Esophagus muscularis mucosa (tissue), 4 donors: ENCODE measurements at regions not wholly inside any gene's neighbourhood (a gene's known extent, or its start where the extent isn't known, plus 50 kb on each side); places are given as distances from the start of the nearest gene placed in this dataset.

Experiments
- DNase-seq: peaks from one replicate; pipeline ENCODE4 v3.0.0-alpha.2; 2017; ENCODE audit errors: extremely low spot score
- H3K27ac ChIP-seq, 4 donors: fragments of 200-600 bp; sonication (generic); replicated peaks in 1 of 4; 1 replicate in 3 of 4; 2 replicates in 1 of 4; pipeline ENCODE4 v1.5.1; 2016 to 2019; ENCODE audit warnings: mild to moderate bottlenecking in 1 of 4
- H3K27me3 ChIP-seq, 4 donors: fragments of 200-600 bp; sonication (generic); one replicate each; pipeline versions ENCODE4 v1.5.1 to v1.6.0; 2016 to 2019
- H3K36me3 ChIP-seq, 4 donors: fragments of 200-600 bp; sonication (generic); one replicate each; pipeline ENCODE4 v1.5.1; 2016 to 2019
- H3K4me1 ChIP-seq, 4 donors: fragments of 200-600 bp; sonication (generic); one replicate each; pipeline ENCODE4 v1.5.1; 2016 to 2019
- H3K4me3 ChIP-seq, 4 donors: fragments of 200-600 bp; sonication (generic); 1 replicate in 2 of 4; 2 replicates in 2 of 4; pipeline ENCODE4 v1.5.1; 2016 to 2019; ENCODE audit warnings: mild to moderate bottlenecking in 4 of 4, moderate library complexity in 1 of 4
- H3K9me3 ChIP-seq, 4 donors: fragments of 200-600 bp; sonication (generic); 1 replicate in 3 of 4; 2 replicates in 1 of 4; pipeline ENCODE4 v1.5.1; 2016 to 2019
- EP300 ChIP-seq: sonication (generic); formaldehyde crosslinking; IDR thresholded peaks from one replicate; pipeline ENCODE4 v1.6.1; 2017; ENCODE audit warnings: antibody characterized with exemption
- POLR2A ChIP-seq: fragments of 450-650 bp; IDR thresholded peaks from one replicate; pipeline ENCODE4 v1.6.1; 2017; ENCODE audit warnings: antibody characterized with exemption, moderate library complexity, mild to moderate bottlenecking, low read depth
- POLR2AphosphoS5 ChIP-seq, 2 donors: sonication (generic); formaldehyde crosslinking; IDR thresholded peaks; one replicate each; pipeline ENCODE4 v1.6.1; 2017; ENCODE audit warnings: antibody characterized with exemption in 2 of 2
- WGBS: methylation state at CpG from one replicate; pipeline ENCODE4 v1.1.5; 2018; 5-methylcytosine and 5-hydroxymethylcytosine counted together
- intact Hi-C: fragments of 100-400 bp; cut with DNase I; formaldehyde crosslinking; loops from one replicate; pipeline ENCODE4 v1.15.1; 2023
- TF ChIP-seq, protein P1 (sequence below), 3 experiments: fragments of 200-600 bp in 2 of 3; fragments of 450-650 bp in 1 of 3; sonication (generic) in 2 of 3; IDR thresholded peaks; one replicate each; pipeline ENCODE4 v1.5.1; 2017 to 2019; ENCODE audit warnings: antibody characterized with exemption in 3 of 3, mild to moderate bottlenecking in 2 of 3, moderate library complexity in 1 of 3

DNA sequence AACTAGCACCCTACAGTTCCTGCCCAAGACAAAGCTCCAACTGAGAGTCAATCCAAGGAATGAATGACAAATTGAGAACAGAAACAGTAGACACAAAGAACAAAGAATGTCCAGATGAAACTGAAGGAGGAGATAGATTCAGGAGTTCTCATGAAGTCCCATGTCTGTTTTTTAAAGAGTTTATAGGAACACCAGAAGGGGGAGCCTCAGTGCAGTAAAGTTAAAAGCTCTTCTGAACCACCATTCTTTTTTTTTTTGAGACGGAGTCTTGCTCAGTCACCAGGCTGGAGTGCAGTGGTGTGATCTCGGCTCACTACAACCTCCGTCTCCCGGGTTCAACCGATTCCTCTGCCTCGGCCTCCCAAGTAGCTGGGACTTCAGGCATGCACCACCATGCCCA is 323.6 kb downstream of the MRPL39 start:
- intact Hi-C loops = loop anchor here (10.0 kb wide), 1 partner anchor 101 kb away; no protein-coding TSS in a partner anchor
- TF ChIP-seq EP300 (no peak), POLR2AphosphoS5 (IDR thresholded peaks at IDR 0.05) (no peak), POLR2A (no peak)
- TF ChIP-seq, protein P1, sequence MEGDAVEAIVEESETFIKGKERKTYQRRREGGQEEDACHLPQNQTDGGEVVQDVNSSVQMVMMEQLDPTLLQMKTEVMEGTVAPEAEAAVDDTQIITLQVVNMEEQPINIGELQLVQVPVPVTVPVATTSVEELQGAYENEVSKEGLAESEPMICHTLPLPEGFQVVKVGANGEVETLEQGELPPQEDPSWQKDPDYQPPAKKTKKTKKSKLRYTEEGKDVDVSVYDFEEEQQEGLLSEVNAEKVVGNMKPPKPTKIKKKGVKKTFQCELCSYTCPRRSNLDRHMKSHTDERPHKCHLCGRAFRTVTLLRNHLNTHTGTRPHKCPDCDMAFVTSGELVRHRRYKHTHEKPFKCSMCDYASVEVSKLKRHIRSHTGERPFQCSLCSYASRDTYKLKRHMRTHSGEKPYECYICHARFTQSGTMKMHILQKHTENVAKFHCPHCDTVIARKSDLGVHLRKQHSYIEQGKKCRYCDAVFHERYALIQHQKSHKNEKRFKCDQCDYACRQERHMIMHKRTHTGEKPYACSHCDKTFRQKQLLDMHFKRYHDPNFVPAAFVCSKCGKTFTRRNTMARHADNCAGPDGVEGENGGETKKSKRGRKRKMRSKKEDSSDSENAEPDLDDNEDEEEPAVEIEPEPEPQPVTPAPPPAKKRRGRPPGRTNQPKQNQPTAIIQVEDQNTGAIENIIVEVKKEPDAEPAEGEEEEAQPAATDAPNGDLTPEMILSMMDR (IDR thresholded peaks at IDR 0.05) = no peak
- no peak overlapping the region for H3K27ac ChIP-seq
- H3K9me3 ChIP-seq = no peaks in the 10 kb centered on the region
- no peak for DNase-seq
- H3K4me3 ChIP-seq = no peak overlapping the region
- WGBS = 74% methylated on average over 6 of the region's 6 CpGs
- H3K36me3 ChIP-seq = no peaks in the 10 kb centered on the region
- no peaks in the 10 kb centered on the region for H3K4me1 ChIP-seq
- no peaks in the 10 kb centered on the region for H3K27me3 ChIP-seq

DNA sequence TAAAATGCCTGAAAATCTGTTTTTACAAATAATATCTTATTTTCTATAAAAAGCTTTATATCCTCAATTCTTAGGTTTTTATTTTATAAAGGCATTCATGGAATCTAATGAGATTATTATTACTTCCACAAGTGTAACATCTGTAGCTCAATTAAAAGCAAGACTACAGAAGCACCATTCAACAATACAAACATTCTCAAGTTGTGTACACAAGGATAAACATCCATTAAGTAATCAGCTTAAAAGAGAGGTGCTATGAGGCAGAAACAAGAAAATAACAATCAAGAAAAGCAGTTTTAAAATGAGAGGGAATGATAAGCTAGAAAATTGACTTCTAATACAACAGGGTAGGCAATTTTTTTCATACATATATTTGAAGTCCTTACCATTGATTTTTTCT is 326.1 kb downstream of the MRPL39 start:
- no peak overlapping the region for H3K27ac ChIP-seq
- TF ChIP-seq EP300 = no peak
- TF ChIP-seq, protein P1 (IDR thresholded peaks at IDR 0.05) = no peak
- TF ChIP-seq POLR2A = no peak
- no peak for TF ChIP-seq POLR2AphosphoS5 (IDR thresholded peaks at IDR 0.05)
- no peak overlapping the region for H3K4me3 ChIP-seq
- H3K27me3 ChIP-seq = no peaks in the 10 kb centered on the region
- DNase-seq = no peak
- H3K36me3 ChIP-seq = no peaks in the 10 kb centered on the region
- H3K9me3 ChIP-seq = no peaks in the 10 kb centered on the region
- intact Hi-C loops = loop anchor here (10.0 kb wide), 1 partner anchor 104 kb away; no protein-coding TSS in a partner anchor
- H3K4me1 ChIP-seq = no peaks in the 10 kb centered on the region

DNA sequence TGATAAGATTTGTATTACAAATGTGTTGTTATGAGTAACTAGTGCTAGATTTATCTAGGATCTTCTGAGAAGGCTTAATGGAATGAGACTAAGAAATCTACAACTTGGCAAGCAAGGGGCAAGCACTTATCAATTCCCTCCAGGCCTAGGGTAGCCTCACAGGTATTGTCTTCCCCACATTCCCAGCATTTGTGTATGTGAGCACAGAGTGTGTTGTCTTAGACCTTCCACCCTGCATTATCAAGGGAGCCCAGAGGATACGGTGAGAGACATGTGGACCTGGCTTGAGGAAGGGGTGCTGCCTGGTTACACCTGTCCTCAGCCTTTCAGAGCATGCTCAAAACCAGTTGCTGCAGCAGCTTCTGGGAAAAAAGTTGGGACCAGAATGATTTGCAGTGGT is 327.2 kb downstream of the MRPL39 start:
- Histone ChIP-seq H3K27ac (no peak overlapping the region), H3K4me1 (no peaks in the 10 kb centered on the region), H3K9me3 (no peaks in the 10 kb centered on the region), H3K4me3 (no peak overlapping the region), H3K27me3 (no peaks in the 10 kb centered on the region), H3K36me3 (no peaks in the 10 kb centered on the region)
- TF ChIP-seq EP300 (no peak), POLR2AphosphoS5 (IDR thresholded peaks at IDR 0.05) (no peak), POLR2A (no peak)
- TF ChIP-seq, protein P1 (IDR thresholded peaks at IDR 0.05) = no peak
- no peak for DNase-seq
- WGBS = 88% methylated on average over 1 of the region's 1 CpG
- intact Hi-C loops = loop anchor here (10.0 kb wide), 1 partner anchor 105 kb away; no protein-coding TSS in a partner anchor

DNA sequence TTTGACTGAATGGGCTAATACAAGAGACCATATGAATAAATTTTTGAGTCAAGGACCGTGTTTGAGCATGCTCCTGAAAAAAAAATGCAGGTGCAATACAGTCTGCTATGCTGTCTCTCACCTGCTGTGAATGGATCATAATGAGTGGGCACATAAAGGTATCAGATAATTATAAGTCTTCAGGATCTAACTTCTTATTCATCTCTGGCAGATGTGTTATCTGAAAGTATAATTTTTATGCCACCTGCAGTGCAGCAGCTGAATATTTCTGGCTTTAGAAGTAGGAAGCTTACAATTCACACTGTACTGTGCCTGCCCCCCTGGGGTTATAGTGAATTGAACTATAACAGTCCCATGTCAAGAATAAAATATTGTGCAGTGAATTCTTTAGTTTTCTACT is 333.3 kb downstream of the MRPL39 start:
- Histone ChIP-seq H3K4me3 (no peak overlapping the region), H3K9me3 (no peaks in the 10 kb centered on the region), H3K4me1 (no peaks in the 10 kb centered on the region), H3K27me3 (no peaks in the 10 kb centered on the region), H3K27ac (no peak overlapping the region), H3K36me3 (no peaks in the 10 kb centered on the region)
- no peak for DNase-seq
- no peak for TF ChIP-seq POLR2AphosphoS5 (IDR thresholded peaks at IDR 0.05)
- TF ChIP-seq EP300 = no peak
- TF ChIP-seq, protein P1 (IDR thresholded peaks at IDR 0.05) = no peak
- no peak for TF ChIP-seq POLR2A
- 76% methylated on average over 1 of the region's 1 CpG for WGBS
- intact Hi-C loops = no loop called here

DNA sequence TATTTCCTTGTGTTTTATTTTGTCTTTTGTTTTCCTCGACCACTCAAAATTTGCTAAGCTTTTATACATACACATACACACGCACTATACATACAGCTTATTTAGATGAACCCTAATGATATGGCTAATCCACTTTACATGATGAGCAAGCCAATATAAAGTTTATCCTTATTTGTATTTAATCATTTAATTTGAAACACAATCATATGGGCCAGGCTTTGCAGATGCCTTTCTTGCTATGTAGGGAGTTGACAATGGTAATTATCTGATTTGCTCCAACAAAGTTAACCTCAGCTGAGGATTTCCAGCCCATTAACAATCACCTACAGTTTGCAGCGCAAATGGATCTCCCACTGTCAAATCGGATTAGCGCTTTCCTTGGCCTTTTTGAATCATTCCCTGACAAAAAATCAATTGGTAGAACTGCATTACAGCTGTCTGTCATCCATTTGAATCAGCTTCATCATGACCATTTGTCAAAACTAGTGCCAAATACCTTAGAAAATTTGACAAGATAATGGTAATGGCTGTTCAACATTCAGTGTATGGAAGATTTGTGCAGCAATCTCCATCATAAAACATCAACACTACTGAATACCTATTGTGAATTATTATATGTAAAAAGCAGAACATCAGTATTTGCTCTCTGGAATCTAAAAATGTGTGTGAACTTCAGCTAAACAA is 352.6 kb downstream of the MRPL39 start:
- Histone ChIP-seq H3K4me1 (no peaks in the 10 kb centered on the region), H3K27ac (no peak overlapping the region), H3K36me3 (no peaks in the 10 kb centered on the region), H3K27me3 (no peaks in the 10 kb centered on the region), H3K4me3 (no peak overlapping the region), H3K9me3 (no peaks in the 10 kb centered on the region)
- intact Hi-C loops = no loop called here
- no peak for DNase-seq
- WGBS = 88% methylated on average over 5 of the region's 5 CpGs
- TF ChIP-seq POLR2A = no peak
